ENCODE measurements at regions not wholly inside any gene's neighbourhood (a gene's known extent, or its start where the extent isn't known, plus 50 kb on each side); places are given as distances from the start of the nearest gene placed in this dataset.

- DNase-seq = no peak
Measured at GRCh38 chr17:77693301-77693700, 265.2 kb upstream of the TNRC6C start.

- DNase-seq = no peak
Measured at GRCh38 chr17:77693776-77694175, 264.7 kb upstream of the TNRC6C start.

GRCh38 chr17:77694391-77695363 is 263.8 kb upstream of the TNRC6C start:
- no peak for DNase-seq

- DNase-seq = no peak
Measured at GRCh38 chr17:77695386-77695785, 263.1 kb upstream of the TNRC6C start.

- no peak for DNase-seq
Measured at GRCh38 chr17:77696151-77696720, 262.3 kb upstream of the TNRC6C start.

GRCh38 chr17:77696721-77697460 is 261.6 kb upstream of the TNRC6C start:
- DNase-seq = no peak

- no peak for DNase-seq
Measured at GRCh38 chr17:77697480-77698400, 260.8 kb upstream of the TNRC6C start.

- DNase-seq = no peak
Measured at GRCh38 chr17:77698903-77699623, 259.4 kb upstream of the TNRC6C start.

- DNase-seq = no peak
Measured at GRCh38 chr17:77700165-77700881, 258.2 kb upstream of the TNRC6C start.

GRCh38 chr17:77701996-77702395 is 256.5 kb upstream of the TNRC6C start:
- no peak for DNase-seq

- DNase-seq = no peak
Measured at GRCh38 chr17:77704048-77704815, 254.3 kb upstream of the TNRC6C start.

- no peak for DNase-seq
Measured at GRCh38 chr17:77706938-77707337, 251.6 kb upstream of the TNRC6C start.

- DNase-seq = no peak
Measured at GRCh38 chr17:77707546-77707945, 251.0 kb upstream of the TNRC6C start.

GRCh38 chr17:77708049-77708448 is 250.5 kb upstream of the TNRC6C start:
- no peak for DNase-seq

- no peak for DNase-seq
Measured at GRCh38 chr17:77708936-77709335, 249.6 kb upstream of the TNRC6C start.

GRCh38 chr17:77709594-77709993 is 248.9 kb upstream of the TNRC6C start:
- DNase-seq = no peak

GRCh38 chr17:77712578-77712977 is 245.9 kb upstream of the TNRC6C start:
- no peak for DNase-seq

- no peak for DNase-seq
Measured at GRCh38 chr17:77716289-77716926, 242.1 kb upstream of the TNRC6C start.

GRCh38 chr17:77717941-77718668 is 240.4 kb upstream of the TNRC6C start:
- DNase-seq = no peak
